GM23338 (cell line): ENCODE measurements at regions not wholly inside any gene's neighbourhood (a gene's known extent, or its start where the extent isn't known, plus 50 kb on each side); places are given as distances from the start of the nearest gene placed in this dataset.

Experiments used
- ATAC-seq: fragments of 200-7000 bp; cut with Tn5 transposase; 3 replicates; pipeline ENCODE4 v1.9.1; 2020
- DNase-seq: peaks from one replicate; pipeline ENCODE4 v3.0.0-alpha.2; 2015; ENCODE audit warnings: low spot score
- H2AFZ ChIP-seq: fragments of 200-600 bp; sonication (generic); 2 replicates; pipeline ENCODE4 v1.8.0; 2016; ENCODE audit warnings: antibody characterized with exemption, mild to moderate bottlenecking, moderate library complexity
- H3F3A ChIP-seq: fragments of 200-600 bp; sonication (generic); replicated peaks from 2 replicates; pipeline ENCODE4 v1.8.0; 2017; ENCODE audit warnings: antibody characterized with exemption, mixed run types, low read depth
- H3K27ac ChIP-seq: fragments of 200-600 bp; sonication (generic); 2 replicates; pipeline ENCODE4 v1.6.1; 2016; ENCODE audit warnings: low read depth
- H3K27me3 ChIP-seq: fragments of 200-600 bp; sonication (generic); 2 replicates; pipeline ENCODE4 v1.8.0; 2016; ENCODE audit warnings: mild to moderate bottlenecking, mixed run types, moderate library complexity; ENCODE audit not compliant: insufficient read depth
- H3K36me3 ChIP-seq: fragments of 200-600 bp; sonication (generic); 2 replicates; pipeline ENCODE4 v1.8.0; 2016; ENCODE audit warnings: mild to moderate bottlenecking; ENCODE audit not compliant: insufficient read depth
- H3K4me1 ChIP-seq: fragments of 200-600 bp; sonication (generic); 2 replicates; pipeline ENCODE4 v1.8.0; 2016; ENCODE audit warnings: mild to moderate bottlenecking, moderate library complexity; ENCODE audit not compliant: insufficient read depth
- H3K4me2 ChIP-seq: fragments of 200-600 bp; sonication (generic); 2 replicates; pipeline ENCODE4 v1.7.1; 2017; ENCODE audit warnings: mixed run types
- H3K4me3 ChIP-seq: fragments of 200-600 bp; sonication (generic); 2 replicates; pipeline ENCODE4 v1.6.1; 2016; ENCODE audit warnings: mixed run types
- H3K79me2 ChIP-seq: fragments of 200-600 bp; sonication (generic); replicated peaks from 2 replicates; pipeline ENCODE4 v1.8.0; 2017; ENCODE audit warnings: mild to moderate bottlenecking; ENCODE audit not compliant: insufficient read depth
- H3K9me2 ChIP-seq: fragments of 200-600 bp; sonication (generic); 2 replicates; pipeline ENCODE4 v1.8.0; 2017; ENCODE audit not compliant: insufficient read depth
- H4K20me1 ChIP-seq: fragments of 200-600 bp; sonication (generic); replicated peaks from 2 replicates; pipeline ENCODE4 v1.8.0; 2017; ENCODE audit warnings: mild to moderate bottlenecking; ENCODE audit not compliant: insufficient read depth
- H3K27ac Mint-ChIP-seq: 2 replicates; pipeline ENCODE4 v1.8.0; 2020; ENCODE audit warnings: inconsistent platforms, mild to moderate bottlenecking, moderate library complexity, mixed read lengths
- H3K27me3 Mint-ChIP-seq: 3 replicates; pipeline ENCODE4 v1.8.0; 2022; ENCODE audit warnings: low read depth, mild to moderate bottlenecking, moderate library complexity, mixed read lengths, inconsistent platforms; ENCODE audit not compliant: insufficient read depth, poor library complexity
- H3K36me3 Mint-ChIP-seq: 3 replicates; pipeline ENCODE4 v1.8.0; 2021; ENCODE audit warnings: low read depth, mild to moderate bottlenecking, inconsistent platforms, moderate library complexity, mixed read lengths
- H3K4me1 Mint-ChIP-seq: 3 replicates; pipeline ENCODE4 v1.8.0; 2020; ENCODE audit warnings: mild to moderate bottlenecking, inconsistent platforms, mixed read lengths
- H3K4me3 Mint-ChIP-seq: 3 replicates; pipeline ENCODE4 v1.8.0; 2021; ENCODE audit warnings: moderate library complexity, mild to moderate bottlenecking, inconsistent platforms, mixed read lengths
- H3K9me3 Mint-ChIP-seq: 3 replicates; pipeline ENCODE4 v1.8.0; 2020; ENCODE audit warnings: moderate library complexity, mild to moderate bottlenecking, inconsistent platforms, mixed read lengths
- CTCF ChIP-seq, 2 experiments: fragments of 200-600 bp in 1 of 2; sonication (generic) in 1 of 2; conservative IDR thresholded peaks; 2 replicates each; pipeline versions ENCODE4 v1.5.1 to v1.6.1; 2016 to 2017; ENCODE audit warnings: antibody characterized with exemption in 2 of 2, low read depth in 2 of 2, mild to moderate bottlenecking in 2 of 2, moderate library complexity in 1 of 2
- ETS1 ChIP-seq: IDR thresholded peaks from 2 replicates; pipeline ENCODE4 v1.6.1; 2016; ENCODE audit warnings: antibody characterized with exemption
- EZH2 ChIP-seq: fragments of 200-600 bp; sonication (generic); IDR thresholded peaks from one replicate; pipeline ENCODE4 v1.8.0; 2017; ENCODE audit warnings: antibody characterized with exemption, mild to moderate bottlenecking, low read depth; ENCODE audit not compliant: unreplicated experiment
- EZH2phosphoT487 ChIP-seq: fragments of 200-600 bp; sonication (generic); IDR thresholded peaks from one replicate; pipeline ENCODE4 v1.8.1; 2018; ENCODE audit warnings: antibody characterized with exemption; ENCODE audit not compliant: unreplicated experiment
- JUNB ChIP-seq: IDR thresholded peaks from one replicate; pipeline ENCODE4 v1.6.1; 2016; ENCODE audit warnings: antibody characterized with exemption; ENCODE audit not compliant: unreplicated experiment
- NANOG ChIP-seq: IDR thresholded peaks from 2 replicates; pipeline ENCODE4 v1.6.1; 2016; ENCODE audit warnings: antibody characterized with exemption, borderline replicate concordance
- POLR2AphosphoS5 ChIP-seq: IDR thresholded peaks from 2 replicates; pipeline ENCODE4 v1.6.1; 2016; ENCODE audit warnings: antibody characterized with exemption, low read depth
- REST ChIP-seq: IDR thresholded peaks from one replicate; pipeline ENCODE4 v1.6.1; 2018; ENCODE audit warnings: antibody characterized with exemption; ENCODE audit not compliant: unreplicated experiment
- STAT1 ChIP-seq: IDR thresholded peaks from one replicate; pipeline ENCODE4 v1.6.1; 2016; ENCODE audit warnings: antibody characterized with exemption; ENCODE audit not compliant: unreplicated experiment
- ZNF114 ChIP-seq: fragments of 250-450 bp; sonication (Bioruptor Pico); IDR thresholded peaks from 2 replicates; pipeline ENCODE4 v1.5.0; 2020; ENCODE audit warnings: mild to moderate bottlenecking, moderate library complexity
- ZNF331 ChIP-seq: fragments of 250-450 bp; sonication (Bioruptor Pico); IDR thresholded peaks from 2 replicates; pipeline ENCODE4 v1.5.0; 2020; ENCODE audit warnings: low read depth, mild to moderate bottlenecking, moderate library complexity
- ZNF462 ChIP-seq: fragments of 250-450 bp; sonication (Bioruptor Pico); IDR thresholded peaks from 2 replicates; pipeline ENCODE4 v1.5.0; 2020; ENCODE audit warnings: mild to moderate bottlenecking, moderate library complexity

GRCh38 chr18:27665264-27665799 lies 480.2 kb upstream of the CHST9 start (continued):
- TF ChIP-seq ETS1, result no peak

- H3K4me3 Mint-ChIP-seq, result no peak overlapping the region
- no peaks in the 10 kb centered on the region for H4K20me1 ChIP-seq
- no peaks in the 10 kb centered on the region for H3K27me3 ChIP-seq
- H3K27me3 Mint-ChIP-seq, result peaks cover 1% of the 10 kb centered on the region
- H3K27ac Mint-ChIP-seq, result no peak overlapping the region
- H3K79me2 ChIP-seq, result no peaks in the 10 kb centered on the region
- H3K4me2 ChIP-seq, result no peak overlapping the region
- DNase-seq (no peak), ATAC-seq (no peak)
- H3K4me3 ChIP-seq, result no peak overlapping the region
- H3K36me3 Mint-ChIP-seq, result no peaks in the 10 kb centered on the region
- H3K9me2 ChIP-seq, result no peaks in the 10 kb centered on the region
- H3K9me3 Mint-ChIP-seq, result no peaks in the 10 kb centered on the region
- H3K4me1 ChIP-seq, result peaks cover 37% of the 10 kb centered on the region
- H3K36me3 ChIP-seq, result no peaks in the 10 kb centered on the region
- H2AFZ ChIP-seq, result no peak overlapping the region
- H3F3A ChIP-seq, result no peaks in the 10 kb centered on the region
- H3K4me1 Mint-ChIP-seq, result peaks cover 39% of the 10 kb centered on the region
- no peak overlapping the region for H3K27ac ChIP-seq
- TF ChIP-seq ZNF462 (CRISPR knock-in tag), result no peak
- TF ChIP-seq STAT1, result no peak
- no peak for TF ChIP-seq POLR2AphosphoS5
- TF ChIP-seq ETS1, result no peak
- no peak for TF ChIP-seq ZNF114 (CRISPR knock-in tag)
- TF ChIP-seq JUNB, result no peak
- TF ChIP-seq EZH2phosphoT487, result no peak
- TF ChIP-seq REST, result no peak
- no peak for TF ChIP-seq NANOG
- TF ChIP-seq ZNF331, result no peak
- no peak for TF ChIP-seq CTCF (conservative IDR thresholded peaks at IDR 0.05; ENCODE audit: low read depth in 2 of 2)
- no peak for TF ChIP-seq EZH2
These were observed 477.8 kb upstream of the CHST9 start for GRCh38 chr18:27662949-27663348.
